Lung (tissue), 11 donors: ENCODE measurements at regions not wholly inside any gene's neighbourhood (a gene's known extent, or its start where the extent isn't known, plus 50 kb on each side); places are given as distances from the start of the nearest gene placed in this dataset.

ENCODE experiments used
- ATAC-seq: fragments of 200-7000 bp; cut with Tn5 transposase; one replicate; pipeline ENCODE4 v1.9.1; 2020; ENCODE audit warnings: moderate number of reproducible peaks; ENCODE audit not compliant: insufficient read depth, low FRiP score
- DNase-seq, 3 donors: peaks; one replicate each; pipeline ENCODE4 v3.0.0-alpha.2; 2013 to 2017
- H3K27ac ChIP-seq, 2 donors: one replicate each; pipeline ENCODE4 v1.5.1; 2013; ENCODE audit warnings: mild to moderate bottlenecking in 2 of 2, moderate library complexity in 2 of 2, control low read depth in 1 of 2, inconsistent platforms in 1 of 2, low read depth in 1 of 2, low read length in 1 of 2
- H3K27me3 ChIP-seq, 3 donors: one replicate each; pipeline ENCODE4 v1.5.1; 2013; ENCODE audit warnings: low read length in 2 of 3; ENCODE audit not compliant: control insufficient read depth in 3 of 3, insufficient read depth in 3 of 3
- H3K36me3 ChIP-seq, 4 donors: one replicate each; pipeline ENCODE4 v1.5.1; 2013; ENCODE audit warnings: low read length in 4 of 4, mild to moderate bottlenecking in 1 of 4, moderate library complexity in 1 of 4; ENCODE audit not compliant: control insufficient read depth in 4 of 4, insufficient read depth in 4 of 4
- H3K4me1 ChIP-seq, 5 donors: one replicate each; pipeline ENCODE4 v1.5.1; 2013; ENCODE audit warnings: low read length in 5 of 5, mild to moderate bottlenecking in 2 of 5, moderate library complexity in 1 of 5; ENCODE audit not compliant: control insufficient read depth in 5 of 5, insufficient read depth in 5 of 5
- H3K4me3 ChIP-seq: one replicate; pipeline ENCODE4 v1.5.1; 2013; ENCODE audit warnings: mild to moderate bottlenecking, control low read depth, moderate library complexity
- H3K9ac ChIP-seq, 2 donors: one replicate each; pipeline ENCODE4 v1.5.1; 2013; ENCODE audit warnings: low read length in 2 of 2, control low read depth in 1 of 2; ENCODE audit not compliant: insufficient read depth in 1 of 2
- H3K9me3 ChIP-seq, 4 donors: one replicate each; pipeline ENCODE4 v1.5.1; 2013; ENCODE audit warnings: low read length in 3 of 4, mild to moderate bottlenecking in 1 of 4, moderate library complexity in 1 of 4; ENCODE audit not compliant: control insufficient read depth in 4 of 4, insufficient read depth in 3 of 4
- CTCF ChIP-seq: IDR thresholded peaks from 2 replicates; pipeline ENCODE4 v1.5.1; 2012; ENCODE audit warnings: mild to moderate bottlenecking; ENCODE audit errors: control extremely low read depth, extremely low read depth
- WGBS, 2 donors: extraction: QIAGEN DNeasy Blood & Tissue Kit; methylation state at CpG; one replicate each; pipeline ENCODE4 v1.1.7; 2013; 5-methylcytosine and 5-hydroxymethylcytosine counted together
- donor health status: control.
- donor health status: control.
- donor health status: Bipolar disorder and iron deficiency.
- donor health status: healthy.
- donor health status: DM: yes; HTN: yes; CAD: no.

- H3K4me3 ChIP-seq = no peak overlapping the region
- no peaks in the 10 kb centered on the region for H3K4me1 ChIP-seq
- peaks cover 0 to 5% (median 2%) of the 10 kb centered on the region in 4 donors for H3K9me3 ChIP-seq
- H3K9ac ChIP-seq = no peak overlapping the region
- TF ChIP-seq CTCF = no peak
- ATAC-seq (no peak), DNase-seq (no peak)
- H3K27ac ChIP-seq = no peak overlapping the region
- H3K36me3 ChIP-seq = no peaks in the 10 kb centered on the region
- H3K27me3 ChIP-seq = no peaks in the 10 kb centered on the region
These were observed 101.8 kb downstream of the SLITRK2 start for GRCh38 chrX:145919400-145919799.

- no peak for TF ChIP-seq CTCF
- Histone ChIP-seq H3K27ac (no peak overlapping the region), H3K4me3 (no peak overlapping the region), H3K4me1 (no peaks in the 10 kb centered on the region), H3K9me3 (peaks cover 0 to 5% (median 2%) of the 10 kb centered on the region in 4 donors), H3K9ac (no peak overlapping the region), H3K27me3 (no peaks in the 10 kb centered on the region), H3K36me3 (no peaks in the 10 kb centered on the region)
- no peak for ATAC-seq
- WGBS, 2 donors = 70 to 88% methylated on average over 3 to 4 of the region's 4 CpGs
- no peak for DNase-seq
These were observed 105.7 kb downstream of the SLITRK2 start for GRCh38 chrX:145923376-145923775.

- Histone ChIP-seq H3K4me1 (no peaks in the 10 kb centered on the region), H3K9ac (no peak overlapping the region), H3K36me3 (no peaks in the 10 kb centered on the region), H3K27ac (no peak overlapping the region), H3K4me3 (no peak overlapping the region), H3K27me3 (no peaks in the 10 kb centered on the region), H3K9me3 (no peaks in the 10 kb centered on the region)
- 53 to 61% methylated on average over 1 of the region's 1 CpG for WGBS, 2 donors
- ATAC-seq = no peak
- DNase-seq = no peak
- no peak for TF ChIP-seq CTCF
These were observed 119.1 kb downstream of the SLITRK2 start for GRCh38 chrX:145936769-145937168.

DNA sequence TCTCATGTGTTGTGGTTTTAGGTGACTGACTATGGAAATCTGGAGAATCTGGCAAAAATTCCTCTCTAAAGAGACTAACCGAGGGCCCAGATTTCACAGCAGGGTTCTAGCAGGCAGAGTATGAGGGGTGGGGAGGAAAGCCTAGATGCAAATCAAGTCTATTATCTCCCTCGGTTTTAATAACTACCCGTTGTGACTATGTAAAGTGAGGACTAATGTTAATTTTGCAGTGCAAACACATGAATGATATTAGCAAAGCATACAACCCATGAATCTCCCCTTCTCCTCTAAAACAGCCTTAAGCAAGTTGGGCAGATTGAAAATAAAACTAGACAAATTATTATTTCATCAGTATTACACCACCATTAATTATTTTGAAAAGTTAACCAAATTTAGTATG lies 131.4 kb downstream of the SLITRK2 start:
- H3K9ac ChIP-seq = no peak overlapping the region
- no peak overlapping the region for H3K4me3 ChIP-seq
- ATAC-seq (no peak), DNase-seq (no peak)
- no peak overlapping the region for H3K27ac ChIP-seq
- H3K27me3 ChIP-seq = no peaks in the 10 kb centered on the region
- no peaks in the 10 kb centered on the region for H3K36me3 ChIP-seq
- no peaks in the 10 kb centered on the region for H3K4me1 ChIP-seq
- no peaks in the 10 kb centered on the region for H3K9me3 ChIP-seq
- TF ChIP-seq CTCF = no peak
- 50 to 74% methylated on average over 3 of the region's 3 CpGs for WGBS, 2 donors
